Caco-2 (cell line): ENCODE measurements at regions not wholly inside any gene's neighbourhood (a gene's known extent, or its start where the extent isn't known, plus 50 kb on each side); places are given as distances from the start of the nearest gene placed in this dataset.

ENCODE experiments used
- BruUV-seq: library from RNA; stranded (reverse); fragments of 400-500 nt; replicated peaks from 2 replicates; lab custom pipeline; 2021; lab: Mats Ljungman, UMichigan
- CTCF ChIA-PET: fragments of 300-600 bp; sonication (Branson Sonifier 250); formaldehyde crosslinking; loops from one replicate; lab custom pipeline; 2022; ENCODE audit warnings: antibody characterized with exemption; lab: Charles Lee
- POLR2A ChIA-PET: fragments of 300-600 bp; sonication (Branson Sonifier 250); formaldehyde crosslinking; loops from one replicate; lab custom pipeline; 2022; ENCODE audit warnings: antibody characterized with exemption; lab: Charles Lee
- DNase-seq, 2 experiments: peaks; one replicate each; pipeline versions ENCODE4 v3.0.0 to v3.0.0-alpha.2; 2020 to 2022
- H3K27me3 ChIP-seq: replicated peaks from 2 replicates; pipeline ENCODE4 v1.6.0; 2011; ENCODE audit warnings: low read length; ENCODE audit not compliant: control insufficient read depth, insufficient read depth
- H3K36me3 ChIP-seq: 2 replicates; pipeline ENCODE4 v1.5.1; 2011; ENCODE audit warnings: low read length; ENCODE audit not compliant: control insufficient read depth, insufficient read depth
- H3K4me1 ChIP-seq: fragments of 250-450 bp; sonication (Bioruptor Pico); 2 replicates; pipeline ENCODE4 v1.5.1; 2020; ENCODE audit warnings: mild to moderate bottlenecking
- H3K4me3 ChIP-seq: 2 replicates; pipeline ENCODE4 v1.5.1; 2011; ENCODE audit warnings: low read depth, mild to moderate bottlenecking, control low read depth, low read length
- H3K9me3 ChIP-seq: fragments of 250-450 bp; sonication (Bioruptor Pico); 2 replicates; pipeline ENCODE4 v1.5.1; 2020; ENCODE audit warnings: mild to moderate bottlenecking, moderate library complexity
- H3K27ac Mint-ChIP-seq: one replicate; pipeline ENCODE4 v1.8.0; 2022; ENCODE audit warnings: mixed read lengths; ENCODE audit not compliant: unreplicated experiment
- H3K27me3 Mint-ChIP-seq: one replicate; pipeline ENCODE4 v1.8.0; 2022; ENCODE audit warnings: mixed read lengths; ENCODE audit not compliant: insufficient read depth, unreplicated experiment
- H3K36me3 Mint-ChIP-seq: one replicate; pipeline ENCODE4 v1.8.0; 2022; ENCODE audit warnings: mild to moderate bottlenecking, mixed read lengths; ENCODE audit not compliant: insufficient read depth, unreplicated experiment
- H3K4me1 Mint-ChIP-seq: one replicate; pipeline ENCODE4 v1.8.0; 2022; ENCODE audit warnings: low read depth, mixed read lengths; ENCODE audit not compliant: unreplicated experiment
- H3K4me3 Mint-ChIP-seq: one replicate; pipeline ENCODE4 v1.8.0; 2022; ENCODE audit warnings: mild to moderate bottlenecking, moderate library complexity, mixed read lengths; ENCODE audit not compliant: unreplicated experiment
- H3K9me3 Mint-ChIP-seq: one replicate; pipeline ENCODE4 v1.8.0; 2022; ENCODE audit warnings: mixed read lengths; ENCODE audit not compliant: unreplicated experiment
- intact Hi-C: fragments of 100-400 bp; cut with micrococcal nuclease; formaldehyde crosslinking; loops from one replicate; pipeline ENCODE4 v1.10.0; 2022; ENCODE audit not compliant: unreplicated experiment
- TF ChIP-seq, protein P1 (sequence below), 2 experiments: fragments of 200-600 bp in 1 of 2; IDR thresholded peaks; 1 replicate in 1 of 2; 2 replicates in 1 of 2; pipeline versions ENCODE4 v1.5.1 to v1.8.0; 2011 to 2022; ENCODE audit warnings: antibody characterized with exemption in 1 of 2, control low read depth in 1 of 2, inconsistent platforms in 1 of 2, low read depth in 1 of 2, low read length in 1 of 2, mild to moderate bottlenecking in 1 of 2, moderate library complexity in 1 of 2; ENCODE audit not compliant: insufficient read depth in 1 of 2, severe bottlenecking in 1 of 2, unreplicated experiment in 1 of 2

DNA sequence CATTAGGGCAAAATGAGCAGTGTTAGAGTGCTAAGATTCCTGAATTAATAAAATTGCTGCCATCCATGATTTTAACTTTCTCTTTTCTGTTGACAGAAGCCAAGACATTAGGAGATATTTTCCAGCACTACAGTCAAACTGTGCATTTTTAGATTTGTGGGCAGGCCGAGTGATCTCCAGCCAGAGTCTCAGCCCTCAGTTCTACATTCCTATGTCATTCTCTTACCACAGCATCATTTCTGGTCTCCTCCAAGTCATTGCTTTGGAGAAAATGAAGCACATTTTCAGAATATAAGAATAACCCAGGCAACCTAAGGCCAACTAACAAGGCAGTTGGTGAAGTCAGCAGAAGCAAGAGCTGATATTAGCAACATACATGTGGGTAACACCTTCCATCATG lies 74.6 kb upstream of the NUDT7 start:
- H3K9me3 Mint-ChIP-seq = no peaks in the 10 kb centered on the region
- no peak overlapping the region for H3K4me3 ChIP-seq
- no peaks in the 10 kb centered on the region for H3K36me3 Mint-ChIP-seq
- no peaks in the 10 kb centered on the region for H3K4me1 ChIP-seq
- CTCF ChIA-PET = no interaction called here
- no TSS peak for BruUV-seq
- H3K4me3 Mint-ChIP-seq = no peak overlapping the region
- no peaks in the 10 kb centered on the region for H3K27me3 ChIP-seq
- peaks cover 17% of the 10 kb centered on the region for H3K27me3 Mint-ChIP-seq
- H3K9me3 ChIP-seq = no peaks in the 10 kb centered on the region
- H3K27ac Mint-ChIP-seq = no peak overlapping the region
- DNase-seq = no peak
- H3K4me1 Mint-ChIP-seq = no peaks in the 10 kb centered on the region
- no peaks in the 10 kb centered on the region for H3K36me3 ChIP-seq
- TF ChIP-seq, protein P1, sequence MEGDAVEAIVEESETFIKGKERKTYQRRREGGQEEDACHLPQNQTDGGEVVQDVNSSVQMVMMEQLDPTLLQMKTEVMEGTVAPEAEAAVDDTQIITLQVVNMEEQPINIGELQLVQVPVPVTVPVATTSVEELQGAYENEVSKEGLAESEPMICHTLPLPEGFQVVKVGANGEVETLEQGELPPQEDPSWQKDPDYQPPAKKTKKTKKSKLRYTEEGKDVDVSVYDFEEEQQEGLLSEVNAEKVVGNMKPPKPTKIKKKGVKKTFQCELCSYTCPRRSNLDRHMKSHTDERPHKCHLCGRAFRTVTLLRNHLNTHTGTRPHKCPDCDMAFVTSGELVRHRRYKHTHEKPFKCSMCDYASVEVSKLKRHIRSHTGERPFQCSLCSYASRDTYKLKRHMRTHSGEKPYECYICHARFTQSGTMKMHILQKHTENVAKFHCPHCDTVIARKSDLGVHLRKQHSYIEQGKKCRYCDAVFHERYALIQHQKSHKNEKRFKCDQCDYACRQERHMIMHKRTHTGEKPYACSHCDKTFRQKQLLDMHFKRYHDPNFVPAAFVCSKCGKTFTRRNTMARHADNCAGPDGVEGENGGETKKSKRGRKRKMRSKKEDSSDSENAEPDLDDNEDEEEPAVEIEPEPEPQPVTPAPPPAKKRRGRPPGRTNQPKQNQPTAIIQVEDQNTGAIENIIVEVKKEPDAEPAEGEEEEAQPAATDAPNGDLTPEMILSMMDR (IDR thresholded peaks at IDR 0.05; ENCODE audit: insufficient read depth in 1 of 2, low read depth in 1 of 2, low read length in 1 of 2, severe bottlenecking in 1 of 2, unreplicated experiment in 1 of 2) = no peak
- intact Hi-C loops = no loop called here
- POLR2A ChIA-PET = no interaction called here

- TF ChIP-seq, protein P1 (IDR thresholded peaks at IDR 0.05; ENCODE audit: insufficient read depth in 1 of 2, low read depth in 1 of 2, low read length in 1 of 2, severe bottlenecking in 1 of 2, unreplicated experiment in 1 of 2) = no peak
- Histone ChIP-seq H3K9me3 (no peaks in the 10 kb centered on the region), H3K36me3 (no peaks in the 10 kb centered on the region), H3K4me1 (no peaks in the 10 kb centered on the region), H3K4me3 (no peak overlapping the region), H3K27me3 (no peaks in the 10 kb centered on the region)
- intact Hi-C loops = no loop called here
- Mint-ChIP-seq H3K9me3 (no peaks in the 10 kb centered on the region), H3K27ac (no peak overlapping the region), H3K4me1 (no peaks in the 10 kb centered on the region), H3K36me3 (no peaks in the 10 kb centered on the region), H3K4me3 (no peak overlapping the region), H3K27me3 (peaks cover 22% of the 10 kb centered on the region)
- BruUV-seq = no TSS peak
- DNase-seq = no peak
- CTCF ChIA-PET = no interaction called here
- POLR2A ChIA-PET = no interaction called here
These were observed 71.6 kb upstream of the NUDT7 start for GRCh38 chr16:77650761-77651160.

- Mint-ChIP-seq H3K4me3 (no peak overlapping the region), H3K9me3 (no peaks in the 10 kb centered on the region), H3K27ac (no peak overlapping the region), H3K36me3 (no peaks in the 10 kb centered on the region), H3K27me3 (peaks cover 19% of the 10 kb centered on the region), H3K4me1 (no peaks in the 10 kb centered on the region)
- no peaks in the 10 kb centered on the region for H3K36me3 ChIP-seq
- POLR2A ChIA-PET = no interaction called here
- TF ChIP-seq, protein P1 (IDR thresholded peaks at IDR 0.05; ENCODE audit: insufficient read depth in 1 of 2, low read depth in 1 of 2, low read length in 1 of 2, severe bottlenecking in 1 of 2, unreplicated experiment in 1 of 2) = no peak
- intact Hi-C loops = no loop called here
- no peak overlapping the region for H3K4me3 ChIP-seq
- no peak for DNase-seq
- H3K27me3 ChIP-seq = no peaks in the 10 kb centered on the region
- no TSS peak for BruUV-seq
- H3K4me1 ChIP-seq = no peaks in the 10 kb centered on the region
- no peaks in the 10 kb centered on the region for H3K9me3 ChIP-seq
- CTCF ChIA-PET = interaction anchor here (0.6 kb wide), 1 partner anchor 299 kb away, joined by 3 read pairs; no protein-coding TSS in a partner anchor
These were observed 69.9 kb upstream of the NUDT7 start for GRCh38 chr16:77652399-77652798.
